GM04504 (cell line): ENCODE measurements at regions not wholly inside any gene's neighbourhood (a gene's known extent, or its start where the extent isn't known, plus 50 kb on each side); places are given as distances from the start of the nearest gene placed in this dataset.

Source experiments
- DNase-seq: peaks from one replicate; pipeline ENCODE4 v3.0.0-alpha.2; 2012; ENCODE audit warnings: low read depth

DNA sequence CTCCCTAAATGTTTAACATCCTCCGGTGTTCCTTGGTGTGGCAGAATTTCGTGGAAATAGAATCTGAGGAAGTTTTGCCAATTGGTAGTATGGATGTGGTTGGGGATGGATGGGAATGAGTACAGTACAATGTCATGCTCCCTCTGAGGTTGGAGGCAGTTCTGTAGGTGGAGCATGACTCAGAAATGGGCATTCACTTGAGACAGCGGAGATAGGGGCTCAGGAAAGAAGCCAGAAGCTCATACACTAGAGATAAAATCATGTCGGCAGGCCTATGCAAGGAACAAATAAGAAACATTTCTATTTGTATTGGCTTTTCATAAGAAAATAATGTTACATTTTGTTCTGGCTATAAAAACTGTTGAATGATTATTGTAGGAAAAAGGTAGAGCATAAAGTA, 196.0 kb downstream of the URB2 start:
- DNase-seq, result no peak

DNA sequence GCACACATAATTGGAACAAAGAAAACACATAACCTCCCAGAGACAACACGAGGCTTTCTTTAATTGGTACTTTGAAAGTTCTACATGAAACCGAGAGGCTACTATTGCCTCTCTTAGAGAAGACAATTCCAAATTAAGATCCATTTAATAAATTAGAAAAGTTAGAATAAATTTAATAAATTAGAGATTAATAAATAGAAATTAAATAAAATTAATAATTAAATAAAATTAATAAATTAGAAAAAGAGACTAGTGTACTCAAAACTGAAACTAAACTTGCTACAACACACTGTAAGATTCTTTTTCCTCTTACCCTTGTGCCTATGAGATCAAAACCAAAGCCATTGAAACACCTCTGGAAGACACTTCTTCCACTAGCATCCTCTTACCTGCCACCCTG, 199.0 kb downstream of the URB2 start:
- no peak for DNase-seq

DNA sequence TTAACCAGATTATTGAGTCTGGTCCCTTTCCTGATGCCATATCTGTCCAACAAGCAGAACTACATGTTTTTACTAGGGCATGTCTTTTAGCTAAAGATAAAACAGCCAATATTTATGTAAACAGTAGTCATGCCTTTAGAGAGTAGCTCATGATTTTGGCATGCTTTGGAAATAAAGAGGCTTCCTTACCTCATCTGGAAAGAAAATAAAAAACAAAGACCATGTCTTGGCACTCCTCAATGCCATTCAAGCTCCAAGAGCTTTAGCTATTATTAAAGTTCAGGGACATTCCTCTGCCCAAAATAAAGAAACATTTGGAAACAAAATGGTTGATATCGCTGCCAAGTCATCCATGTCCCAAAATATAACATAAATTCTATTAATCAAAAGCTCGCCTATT, 202.4 kb downstream of the URB2 start:
- DNase-seq, result no peak

DNA sequence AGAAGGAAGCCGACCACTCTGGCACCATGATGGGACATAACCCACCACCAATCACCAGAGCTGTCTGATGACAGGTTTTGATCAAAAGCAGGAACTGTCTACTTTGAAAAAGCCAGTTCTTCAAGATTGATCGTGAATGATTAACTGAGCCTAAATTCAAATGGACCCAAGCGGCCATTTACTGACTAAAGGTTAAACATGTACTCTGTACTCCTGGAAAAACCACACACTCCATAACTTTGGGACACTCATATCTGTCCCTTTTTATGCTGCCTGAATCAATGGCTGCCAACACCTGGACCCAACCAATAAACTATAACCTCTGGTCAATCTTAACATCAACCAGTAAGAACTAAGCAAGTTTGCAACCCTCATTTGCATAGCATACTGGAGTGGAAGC, 206.6 kb downstream of the URB2 start:
- DNase-seq, result no peak

DNA sequence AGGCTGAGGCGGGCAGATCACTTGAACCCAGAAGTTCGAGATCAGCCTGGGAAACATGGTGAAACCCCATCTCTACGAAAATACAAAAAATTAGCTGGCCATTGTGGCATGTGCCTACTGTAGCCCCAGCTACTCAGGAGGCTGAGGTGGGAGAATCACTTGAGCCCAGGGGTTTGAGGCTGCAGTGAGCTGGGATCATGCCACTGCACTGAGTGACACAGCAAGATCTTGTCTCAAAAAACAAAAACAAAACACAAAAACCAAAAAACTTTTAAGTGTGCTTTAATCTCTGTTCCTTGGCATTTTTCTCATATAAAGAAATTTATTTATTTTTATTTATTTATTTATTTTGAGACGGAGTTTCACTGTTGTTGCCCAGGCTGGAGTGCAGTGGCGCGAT, 208.2 kb downstream of the URB2 start:
- DNase-seq, result no peak

DNA sequence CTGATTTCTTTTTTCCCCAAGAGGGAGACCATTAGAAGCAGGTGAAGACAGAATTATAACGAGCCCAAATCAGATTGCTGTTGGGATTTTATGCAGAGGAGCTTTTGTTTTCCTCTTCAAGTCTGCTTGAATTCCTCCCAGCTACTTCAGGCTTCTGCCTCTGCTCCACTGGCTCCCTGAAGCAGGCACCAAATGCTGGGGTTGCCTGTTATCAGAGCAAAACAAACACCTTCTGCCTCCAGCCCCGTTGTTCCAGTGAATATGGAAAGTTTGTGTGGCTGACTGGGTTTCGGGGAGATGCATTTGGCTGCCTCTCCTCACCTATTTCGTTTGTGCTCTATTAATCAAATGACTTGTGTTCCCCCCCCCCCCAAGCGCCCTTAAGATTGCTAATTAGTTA, 209.2 kb downstream of the URB2 start:
- no peak for DNase-seq

DNA sequence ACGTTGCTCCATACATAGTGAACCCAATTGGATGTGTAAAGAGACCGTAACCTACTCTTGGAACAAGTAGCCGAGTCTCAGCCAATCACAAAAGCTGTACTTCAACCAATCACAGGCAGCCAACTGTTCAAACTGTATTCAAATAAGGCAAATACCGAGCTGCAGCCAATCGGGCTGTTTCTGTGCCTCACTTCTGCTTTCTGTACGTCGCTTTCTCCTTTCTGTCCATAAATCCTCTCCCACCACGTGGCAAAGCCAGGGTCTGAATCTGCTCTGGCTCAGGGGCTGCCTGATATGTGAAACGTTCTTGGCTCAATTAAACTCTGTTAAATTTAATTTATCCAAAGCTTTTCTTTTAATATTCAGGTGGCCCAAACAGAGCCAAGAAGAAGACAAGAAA, 210.3 kb downstream of the URB2 start:
- DNase-seq, result no peak

DNA sequence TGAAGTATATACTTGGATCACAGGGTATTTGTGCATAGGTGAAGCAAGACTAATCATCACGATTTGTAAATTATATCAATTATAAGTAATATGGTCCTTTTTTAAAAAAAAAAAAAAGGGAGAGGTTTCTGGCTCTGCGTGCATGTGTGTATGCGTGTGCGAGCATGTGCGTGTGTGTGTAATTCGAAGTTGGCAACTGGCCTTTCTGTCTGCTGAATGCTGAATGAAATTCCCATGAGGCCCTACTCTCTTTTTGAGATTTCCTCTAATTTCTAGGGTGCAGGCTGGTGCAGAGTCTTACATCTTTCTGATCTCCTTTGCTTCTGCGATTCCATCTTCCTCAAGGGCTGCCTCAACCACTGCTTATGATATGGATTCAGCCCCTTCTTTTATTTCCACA, 212.2 kb downstream of the URB2 start:
- no peak for DNase-seq

DNA sequence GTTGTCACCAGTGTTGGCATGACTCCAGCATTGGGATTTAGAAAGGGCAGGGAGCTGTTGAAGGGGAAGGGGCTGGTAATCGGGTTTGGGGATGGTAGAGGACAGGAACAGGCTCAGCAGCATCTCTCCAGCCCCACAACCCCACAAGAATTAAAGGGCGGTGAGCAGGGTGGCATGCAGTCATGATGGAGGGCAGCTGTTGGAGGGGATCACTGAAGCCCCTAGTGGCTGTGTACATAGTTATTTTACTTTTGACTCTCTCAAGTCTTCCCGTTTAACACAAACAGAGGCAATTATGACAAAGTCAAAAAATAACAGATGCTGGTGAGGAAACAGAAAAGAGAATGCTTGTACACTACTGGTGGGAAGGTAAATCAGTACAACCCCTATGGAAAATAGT, 213.8 kb downstream of the URB2 start:
- no peak for DNase-seq

DNA sequence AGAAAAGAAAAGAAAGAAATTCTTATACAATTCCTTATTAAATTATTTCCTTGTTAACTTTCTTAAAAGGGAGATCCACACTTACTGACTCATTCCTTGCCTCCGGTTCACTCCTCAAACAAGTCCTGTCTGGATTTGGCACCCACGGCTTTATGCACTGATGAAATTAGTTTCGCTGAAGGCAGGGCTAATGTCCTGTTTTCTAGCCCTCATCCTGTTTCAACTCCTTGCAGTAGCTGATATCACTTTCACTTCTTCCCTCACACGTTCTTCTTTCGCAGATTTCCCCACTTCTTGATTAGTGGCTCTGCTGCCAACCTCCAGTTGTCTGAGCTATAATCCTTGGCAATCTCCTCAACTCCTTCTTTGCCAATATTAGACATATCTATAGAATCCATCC, 215.2 kb downstream of the URB2 start:
- no peak for DNase-seq

DNA sequence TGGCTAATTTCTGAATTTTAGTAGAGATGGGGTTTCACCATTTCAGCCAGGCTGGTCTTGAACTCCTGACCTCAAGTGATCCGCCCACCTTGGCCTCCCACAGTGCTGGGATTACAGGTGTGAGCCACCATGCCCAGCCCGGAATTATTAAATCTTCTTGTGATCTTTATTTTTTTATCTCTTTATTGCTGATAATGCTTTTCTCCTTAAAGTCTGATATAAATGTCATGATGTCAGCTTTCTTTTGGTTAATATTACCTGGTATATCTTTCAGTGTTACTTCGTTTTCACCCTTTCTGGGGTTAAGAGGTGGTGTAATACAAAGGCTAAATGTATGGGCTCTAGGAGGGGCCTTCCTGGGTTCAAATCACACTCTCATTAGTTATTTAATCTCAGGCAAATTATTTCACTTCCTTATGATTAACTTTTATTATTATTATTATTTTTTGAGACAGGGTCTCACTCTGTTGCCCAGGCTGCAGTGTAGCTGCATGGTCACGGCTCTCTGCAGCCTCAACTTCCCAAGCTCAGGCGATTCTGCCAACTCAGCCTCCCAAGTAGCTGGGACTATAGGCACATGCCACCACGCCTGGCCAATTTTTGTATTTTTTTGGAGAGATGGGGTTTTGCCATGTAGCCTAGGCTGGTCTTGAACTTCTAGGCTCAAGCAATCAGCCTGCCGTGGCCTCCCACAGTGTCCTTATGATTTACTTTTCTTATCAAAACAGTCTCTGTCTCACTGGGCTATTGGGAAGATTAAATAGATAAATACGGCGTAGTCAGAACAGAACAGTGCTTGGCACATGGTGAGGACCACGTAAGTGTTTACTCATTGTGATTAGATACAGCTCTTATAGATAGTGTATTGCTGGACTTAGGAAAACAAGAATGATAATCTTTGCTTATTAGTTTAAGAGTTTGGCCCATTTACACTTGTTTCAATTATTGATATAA, 216.5 kb downstream of the URB2 start:
- DNase-seq, result no peak

DNA sequence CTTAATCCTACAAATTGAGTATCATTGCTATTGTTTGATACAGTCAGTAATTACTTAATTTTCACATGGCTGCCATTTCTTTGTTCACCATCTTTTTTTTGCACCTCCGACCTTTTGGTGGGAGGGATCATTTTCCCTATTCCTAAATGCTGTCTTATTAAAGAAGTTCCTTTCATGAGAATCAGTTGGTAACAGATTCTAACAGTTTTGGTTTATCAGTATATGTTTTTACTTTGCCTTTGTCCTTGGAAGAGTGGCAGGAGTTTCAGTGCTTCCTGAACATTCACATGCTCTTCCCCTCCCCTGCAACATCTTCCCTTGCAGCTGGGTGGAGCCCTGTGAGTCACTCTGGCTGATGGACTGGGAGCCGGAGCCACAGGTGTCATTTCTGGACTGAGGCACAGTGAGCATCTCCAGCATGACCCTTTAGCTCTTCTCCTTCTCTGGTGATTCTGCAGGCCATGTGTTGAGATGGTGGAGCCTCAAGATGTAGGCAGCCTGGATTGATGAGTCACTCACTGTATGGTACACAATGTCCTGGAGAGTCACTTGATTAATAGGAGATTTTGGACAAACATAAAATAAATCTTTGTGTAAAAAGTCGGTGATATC, 217.7 kb downstream of the URB2 start:
- no peak for DNase-seq

DNA sequence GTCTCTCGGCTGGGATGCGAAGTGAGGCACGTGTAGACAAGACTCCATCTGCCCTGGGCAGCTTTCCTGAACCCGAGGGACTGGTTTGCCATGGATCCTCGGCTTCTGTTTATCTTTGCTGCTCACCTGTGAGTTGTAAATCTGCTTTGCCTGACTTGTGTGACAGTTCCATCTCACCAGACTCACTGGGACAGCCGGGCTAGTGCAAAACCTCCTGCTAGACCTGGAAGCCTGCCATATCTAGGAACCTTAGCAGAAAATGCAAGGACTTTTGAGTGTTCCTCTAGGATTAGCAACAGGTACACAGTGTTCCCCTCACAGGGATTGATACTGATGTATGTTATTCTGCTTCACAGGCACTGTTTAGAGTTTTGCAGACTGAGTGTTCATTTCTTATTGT, 218.6 kb downstream of the URB2 start:
- DNase-seq, result no peak

DNA sequence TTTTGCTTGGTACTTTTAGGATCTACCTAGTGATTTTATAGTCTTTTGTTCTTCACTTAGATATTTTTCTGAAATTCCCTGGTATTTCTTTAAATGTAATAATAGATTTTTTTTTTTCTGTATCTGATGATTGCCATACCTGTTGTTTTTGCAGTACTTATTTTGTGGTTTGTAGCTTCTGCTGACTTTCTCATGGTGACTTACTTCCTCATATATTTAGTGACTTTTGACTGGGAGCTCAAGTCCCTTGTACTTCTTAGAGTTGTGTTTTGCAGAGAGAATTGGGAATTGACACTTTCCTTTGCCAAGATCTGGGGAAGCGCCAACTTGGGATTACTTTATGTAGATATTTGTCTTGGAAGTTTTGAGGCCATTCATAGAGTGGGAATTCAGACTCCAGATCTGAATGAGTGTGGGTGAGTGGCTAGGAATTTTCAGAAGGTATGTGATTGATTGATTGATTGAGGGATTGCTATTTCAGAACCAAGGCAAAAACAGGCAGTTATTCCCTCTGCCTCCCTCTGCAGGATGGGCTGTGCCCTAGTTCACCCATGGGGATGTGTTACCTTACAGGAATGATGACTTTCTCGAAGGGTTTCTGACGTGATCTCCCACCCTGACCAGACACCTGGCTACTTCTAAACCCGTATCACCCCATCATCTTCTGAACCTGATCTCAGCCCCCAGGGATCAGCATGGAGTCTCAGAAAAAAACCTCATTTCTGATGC, 219.5 kb downstream of the URB2 start:
- DNase-seq, result no peak

DNA sequence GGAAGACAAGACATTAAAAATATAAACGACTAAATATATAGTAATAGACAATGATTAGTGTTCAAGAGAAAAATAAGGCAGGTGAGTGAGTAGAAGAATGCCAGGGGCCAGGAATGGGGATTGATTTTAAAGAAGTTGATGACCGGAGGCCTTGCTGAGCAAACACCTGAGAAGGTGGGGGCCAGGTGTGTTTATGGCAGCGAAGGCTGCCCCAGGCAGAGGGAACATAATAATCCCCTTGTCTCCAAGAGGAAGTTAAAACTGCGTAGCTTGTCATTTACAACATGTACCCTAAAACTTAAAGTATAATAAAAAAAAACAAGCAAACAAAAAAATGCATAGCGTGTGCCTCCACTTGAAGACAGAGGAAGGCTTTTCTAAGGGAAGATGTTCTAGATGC, 220.3 kb downstream of the URB2 start:
- no peak for DNase-seq

DNA sequence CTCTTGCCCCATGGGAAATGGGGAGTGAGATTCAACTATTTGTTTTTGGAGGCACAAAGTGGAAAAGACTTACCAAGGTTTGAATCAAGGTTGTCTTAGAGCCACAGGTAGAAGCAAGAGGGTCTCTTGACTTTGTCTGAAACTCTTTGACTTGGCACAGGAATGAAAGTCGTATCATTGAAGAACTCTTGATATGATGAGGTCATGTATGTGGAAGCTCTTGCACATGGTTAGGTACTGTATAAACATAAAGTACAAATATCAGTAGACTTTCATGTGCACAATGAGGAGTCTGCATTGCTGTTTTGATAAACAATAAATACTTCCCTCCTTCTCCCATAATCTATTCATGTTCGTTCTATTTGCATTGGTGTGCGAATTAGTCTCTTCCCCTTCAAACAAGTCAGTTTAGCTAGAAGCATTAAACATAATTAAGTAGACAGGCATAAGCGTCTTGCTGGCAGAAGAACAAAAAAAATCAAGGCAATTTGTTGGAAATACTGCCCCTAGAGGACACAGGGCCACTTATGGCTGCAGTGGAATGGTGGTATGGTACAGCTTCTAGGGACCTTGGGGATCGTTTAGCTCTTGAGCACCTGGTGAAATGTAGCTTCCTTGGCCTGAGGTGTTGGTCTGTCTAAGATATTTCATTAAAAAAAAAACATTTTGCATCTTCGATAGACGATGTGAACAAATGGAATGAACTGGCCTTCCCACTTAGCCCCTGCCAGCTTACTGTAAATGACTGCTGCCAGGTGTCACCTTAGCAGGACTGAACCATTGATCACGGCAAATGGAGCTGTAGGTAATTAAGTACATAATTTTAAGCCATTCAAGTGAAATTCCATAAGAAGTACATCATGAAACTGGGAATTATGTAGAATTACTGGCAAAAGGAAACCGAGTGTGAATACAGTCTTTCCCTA, 218.0 kb upstream of the GALNT2 start:
- no peak for DNase-seq

DNA sequence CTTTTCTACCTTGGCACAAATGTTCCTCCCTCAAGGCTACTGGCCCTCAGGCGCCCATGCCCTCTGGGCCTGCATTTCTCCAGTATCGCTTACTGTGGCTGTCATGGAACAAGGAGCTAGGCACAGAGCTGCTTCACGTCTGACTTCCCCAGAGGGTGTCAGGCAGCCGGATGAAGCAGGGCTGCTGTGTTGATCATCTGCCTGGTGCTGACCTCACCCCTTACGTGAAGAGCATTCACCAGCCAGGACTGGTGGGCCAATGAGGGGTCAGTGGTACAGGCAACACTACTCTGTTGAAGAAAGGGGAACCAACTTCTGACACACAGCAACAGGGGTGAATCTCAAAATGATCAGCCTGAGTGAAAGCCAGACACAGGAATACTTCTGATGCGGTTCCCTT, 215.5 kb upstream of the GALNT2 start:
- no peak for DNase-seq

DNA sequence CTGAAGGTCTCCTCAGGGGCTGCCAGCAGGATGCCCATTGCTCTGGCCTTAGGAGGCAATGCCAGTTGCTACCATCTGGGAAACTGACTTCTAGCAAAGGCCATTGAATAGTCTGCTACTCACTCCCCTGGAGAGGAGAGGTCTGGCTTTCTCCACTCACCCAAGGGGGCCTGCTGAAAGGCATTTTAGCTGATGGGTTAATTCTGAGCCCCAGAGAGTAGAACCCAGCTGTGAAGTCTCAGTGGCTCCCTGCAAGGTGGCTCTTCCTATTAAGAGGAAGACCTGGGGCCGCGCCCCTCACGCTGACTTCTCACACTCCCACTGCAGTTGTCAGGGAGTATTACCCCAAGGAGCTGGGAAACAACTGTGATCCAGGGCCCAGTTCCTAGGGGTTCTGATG, 213.3 kb upstream of the GALNT2 start:
- no peak for DNase-seq

DNA sequence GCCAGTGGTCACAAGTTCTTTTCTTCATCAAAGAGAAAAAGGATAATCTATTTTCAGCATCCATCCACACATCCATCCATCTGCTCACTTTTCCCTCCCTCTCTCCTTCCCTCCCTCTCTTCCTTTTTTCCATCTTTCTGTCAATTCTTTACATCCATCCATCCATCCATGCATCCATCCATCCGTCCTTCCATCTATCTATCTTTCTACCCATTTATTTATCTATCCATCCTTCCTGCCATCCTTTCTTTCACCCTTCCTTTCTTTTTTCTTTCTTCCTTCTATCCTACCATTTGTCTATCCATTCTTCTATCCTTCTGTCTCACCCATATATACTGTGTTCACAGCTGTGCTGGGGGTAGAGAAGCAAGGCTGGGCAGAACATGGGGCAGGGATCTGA, 212.4 kb upstream of the GALNT2 start:
- no peak for DNase-seq

DNA sequence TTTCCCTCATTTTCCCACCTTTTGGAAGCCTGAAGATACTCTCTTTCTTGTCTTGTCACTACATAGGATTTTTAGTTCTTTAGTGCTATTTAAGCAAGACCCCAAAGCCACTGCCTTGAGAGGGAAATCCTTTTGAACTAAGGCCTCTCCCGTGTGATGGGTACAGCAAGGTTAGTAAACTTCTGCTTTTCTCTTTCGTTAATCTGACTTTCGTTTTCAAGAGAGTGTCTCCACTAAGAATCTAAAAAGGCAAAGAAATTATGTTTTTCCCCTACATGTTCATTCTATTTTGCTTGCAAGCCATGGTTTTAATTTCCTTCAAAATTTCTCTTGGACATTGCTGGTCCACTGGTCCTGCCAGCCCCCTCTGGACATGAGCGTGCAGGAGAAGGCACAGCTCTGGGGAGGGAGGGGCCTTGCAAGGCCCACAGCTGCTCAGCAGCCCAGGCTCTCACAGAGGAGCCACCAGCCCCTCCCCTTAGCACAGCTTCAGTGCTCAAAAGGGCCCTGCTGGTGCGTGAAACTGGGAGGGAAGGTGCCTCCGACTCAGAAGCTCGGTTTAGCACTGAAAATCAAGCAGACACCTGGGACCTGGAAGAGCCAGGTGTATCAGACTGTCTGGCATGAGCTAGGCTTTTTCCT, 210.9 kb upstream of the GALNT2 start:
- no peak for DNase-seq

DNA sequence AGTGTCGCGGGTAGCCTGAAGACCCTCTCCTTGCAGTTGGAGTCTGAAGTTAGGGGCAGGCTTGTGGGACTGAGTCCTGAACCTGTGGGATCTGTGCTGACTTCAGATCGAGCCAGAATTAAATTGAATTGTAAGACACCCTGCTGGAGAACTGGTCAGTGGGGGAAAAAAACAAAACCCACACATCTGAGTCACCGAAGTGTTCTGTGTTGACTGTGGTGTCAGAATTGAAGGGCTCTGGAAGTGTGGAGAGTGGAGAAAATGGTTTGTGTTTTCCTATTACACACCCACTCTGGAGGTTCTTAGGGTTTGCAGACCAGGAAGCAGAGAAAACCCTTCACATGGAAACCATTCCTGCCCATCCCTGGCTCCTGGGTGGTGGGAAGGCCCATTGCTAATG, 209.5 kb upstream of the GALNT2 start:
- DNase-seq, result no peak

DNA sequence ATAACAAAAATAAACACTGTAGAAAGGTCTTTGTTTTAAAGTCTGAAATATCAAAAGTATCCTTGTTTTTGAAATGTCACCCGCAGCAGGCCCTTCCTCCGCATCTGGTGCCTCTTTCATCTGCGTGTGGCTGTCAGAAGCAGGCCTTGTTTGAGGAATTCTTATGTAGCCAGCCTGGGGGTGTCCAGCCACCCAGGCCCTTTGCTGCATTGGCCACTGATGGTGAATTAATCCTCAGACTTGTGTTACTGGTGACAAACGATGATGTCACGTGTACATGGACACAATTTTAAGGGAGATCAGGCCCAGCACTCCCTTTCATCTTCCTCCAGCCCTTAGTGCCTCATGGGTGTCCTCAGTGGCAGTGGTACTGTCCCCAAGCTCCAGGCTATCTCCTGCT, 208.0 kb upstream of the GALNT2 start:
- DNase-seq, result no peak
